GM19463 (cell line): ENCODE measurements at regions not wholly inside any gene's neighbourhood (a gene's known extent, or its start where the extent isn't known, plus 50 kb on each side); places are given as distances from the start of the nearest gene placed in this dataset.

Experiments used
- ATAC-seq: cut with Tn5 transposase; IDR thresholded peaks from one replicate; pipeline ENCODE4 v1.9.1; 2021; ENCODE audit warnings: mild to moderate bottlenecking, moderate library complexity; ENCODE audit not compliant: unreplicated experiment

GRCh38 chr11:129324533-129325175, 51.0 kb upstream of the BARX2 start:
- ATAC-seq, result no peak

GRCh38 chr11:129323896-129324502, 51.6 kb upstream of the BARX2 start:
- no peak for ATAC-seq

- no peak for ATAC-seq
Measured at GRCh38 chr11:129322941-129323340, 52.7 kb upstream of the BARX2 start.

- ATAC-seq, result no peak
Measured at GRCh38 chr11:129321076-129321475, 54.6 kb upstream of the BARX2 start.

DNA sequence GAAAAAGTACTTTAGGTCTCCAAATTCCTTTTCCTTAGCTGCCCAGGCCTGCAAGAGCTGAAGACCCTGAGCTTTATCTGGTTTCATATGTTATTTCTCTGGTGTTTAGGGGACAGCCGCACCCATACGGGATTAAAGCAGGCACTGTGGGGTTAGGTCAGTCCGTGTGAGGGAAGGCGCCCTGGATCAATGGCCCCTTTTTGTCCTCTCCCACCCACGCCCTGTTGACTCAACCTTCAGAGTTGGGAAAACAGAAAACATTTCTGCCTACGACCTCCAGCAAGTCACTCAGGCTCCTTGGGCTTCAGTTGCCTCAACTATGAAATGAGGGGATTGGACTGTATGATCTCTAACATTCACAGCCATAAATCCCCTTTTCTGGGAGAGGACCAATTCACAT, 55.2 kb upstream of the BARX2 start:
- ATAC-seq, result no peak

DNA sequence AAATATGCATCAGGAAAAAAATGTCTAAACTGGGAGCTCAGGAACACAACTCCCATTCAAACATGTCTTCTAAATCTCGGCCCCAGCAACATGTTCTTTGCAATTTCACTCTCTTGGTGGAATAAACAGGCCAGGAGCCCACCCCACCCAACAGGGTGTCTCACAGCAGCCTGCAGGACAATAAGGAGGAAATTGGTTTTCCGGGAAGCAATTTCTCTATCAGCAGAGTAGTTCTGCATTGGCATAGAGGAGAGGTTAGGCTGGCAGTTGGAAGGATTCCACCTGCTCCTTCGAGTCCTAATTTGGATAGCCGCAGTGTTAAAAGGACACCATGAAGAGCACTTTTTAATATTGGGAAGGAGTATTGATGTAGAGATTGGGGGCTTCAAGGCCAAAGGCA, 55.9 kb upstream of the BARX2 start:
- ATAC-seq, result no peak

DNA sequence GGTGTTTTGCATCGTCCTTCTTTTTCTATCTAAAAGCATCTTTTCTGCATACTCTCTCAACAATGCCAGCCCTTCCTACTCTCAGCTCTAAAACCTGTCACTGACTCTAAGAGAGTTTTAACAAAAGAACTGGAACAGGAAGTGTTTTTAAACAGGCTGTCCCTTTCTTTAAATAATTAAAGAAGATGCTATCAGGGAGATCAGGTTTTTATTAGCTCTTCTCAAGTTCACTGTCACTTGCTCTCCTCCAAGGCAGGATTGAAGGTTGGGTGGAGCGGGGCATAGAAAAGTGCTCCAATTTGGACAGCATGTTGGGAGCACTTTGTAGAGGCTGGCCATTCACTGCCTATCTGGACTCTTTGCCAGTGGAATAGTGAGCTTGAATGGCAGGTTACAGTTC, 56.4 kb upstream of the BARX2 start:
- ATAC-seq, result no peak

GRCh38 chr11:129317571-129317970, 58.1 kb upstream of the BARX2 start:
- ATAC-seq, result no peak

DNA sequence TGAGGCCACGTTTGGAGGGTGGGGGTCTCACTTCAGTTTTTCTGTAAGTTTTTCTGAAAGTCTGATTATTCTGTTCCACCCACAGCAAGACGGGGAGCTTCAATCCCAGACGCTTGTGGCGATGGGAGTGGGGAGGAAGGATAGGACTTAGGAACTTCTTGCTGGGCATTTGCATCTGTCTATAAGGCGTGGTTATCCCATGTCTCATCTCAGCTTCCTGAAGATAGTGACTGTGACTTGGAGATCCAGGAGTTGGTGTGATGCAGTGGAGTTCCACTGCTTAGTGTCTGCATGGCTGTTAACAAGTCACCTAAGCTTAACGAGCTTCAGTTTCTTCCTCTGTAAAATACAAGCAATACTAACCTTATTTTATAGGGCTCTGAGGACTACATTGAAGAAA, 58.9 kb upstream of the BARX2 start:
- no peak for ATAC-seq

GRCh38 chr11:129315781-129316579, 59.7 kb upstream of the BARX2 start:
- no peak for ATAC-seq

GRCh38 chr11:129314371-129314770, 61.3 kb upstream of the BARX2 start:
- no peak for ATAC-seq

GRCh38 chr11:129313541-129314297, 61.9 kb upstream of the BARX2 start:
- no peak for ATAC-seq

- no peak for ATAC-seq
Measured at GRCh38 chr11:129312730-129313503, 62.7 kb upstream of the BARX2 start.

DNA sequence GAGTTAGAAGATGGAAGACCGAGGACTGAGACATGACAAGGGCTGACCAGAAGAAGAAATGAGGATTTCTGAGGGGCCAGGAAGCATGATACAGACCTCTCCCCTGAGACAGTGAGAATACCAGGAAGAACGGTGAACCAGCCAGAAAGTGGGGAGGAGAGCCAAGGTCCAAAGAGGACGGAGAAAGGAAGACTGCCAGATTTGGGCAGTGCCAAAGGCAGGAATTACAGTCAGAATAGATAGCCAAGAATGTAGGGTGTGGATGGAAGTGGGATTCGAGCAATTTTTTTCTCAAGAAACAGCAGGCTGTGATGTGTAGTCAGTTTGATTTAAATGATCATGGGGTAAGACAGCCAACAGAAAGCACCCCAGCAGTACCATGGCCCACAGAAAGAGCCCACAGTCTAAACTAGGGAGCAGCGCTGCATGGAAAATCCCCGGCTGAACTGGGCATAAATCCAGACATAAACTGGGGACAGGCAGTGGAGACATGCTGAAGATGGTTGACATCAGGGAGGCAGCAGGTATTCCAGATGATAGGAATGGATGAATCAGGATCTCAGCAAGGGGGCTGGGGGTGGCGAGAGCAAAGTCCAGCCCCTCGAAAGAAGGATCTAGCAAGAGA, 67.3 kb upstream of the BARX2 start:
- no peak for ATAC-seq

DNA sequence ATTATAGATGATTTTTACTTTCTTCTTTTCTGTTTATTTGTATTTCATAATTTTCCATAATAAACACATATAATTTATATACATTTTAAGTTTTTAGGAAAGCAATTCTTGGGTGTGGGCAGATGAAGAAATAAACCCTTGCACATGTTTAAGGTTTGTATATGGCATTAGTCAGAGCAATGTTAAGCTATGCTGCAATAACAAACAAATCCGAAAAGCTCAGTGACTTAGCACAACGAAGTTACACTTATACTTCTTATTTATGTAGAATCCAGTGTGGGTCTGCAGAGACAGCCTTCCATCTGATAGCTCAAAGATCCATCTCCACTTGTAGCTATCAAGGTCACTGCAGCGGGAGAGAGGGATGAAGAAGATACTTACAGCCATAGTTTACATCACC, 68.5 kb upstream of the BARX2 start:
- ATAC-seq, result no peak

GRCh38 chr11:129302386-129303101, 73.1 kb upstream of the BARX2 start:
- ATAC-seq, result no peak

DNA sequence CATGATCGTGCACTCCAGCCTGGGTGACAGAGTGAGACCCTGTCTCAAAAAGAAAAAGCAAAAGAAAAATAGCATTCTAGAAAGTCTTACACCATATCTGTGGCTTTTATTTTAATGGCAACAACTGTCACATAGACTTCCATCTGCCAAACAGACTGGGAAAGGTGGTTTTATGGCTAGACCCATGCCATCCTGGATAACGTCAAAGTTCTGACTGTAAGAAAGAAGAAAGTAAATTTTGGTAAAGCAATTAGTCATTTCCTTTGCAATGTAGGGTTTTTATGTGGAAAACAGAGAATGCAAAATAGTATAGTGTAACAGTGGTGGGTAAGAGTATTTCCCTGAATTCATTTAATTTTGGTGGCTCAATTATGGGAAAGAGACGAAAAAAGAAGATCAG, 75.5 kb upstream of the BARX2 start:
- ATAC-seq, result no peak

DNA sequence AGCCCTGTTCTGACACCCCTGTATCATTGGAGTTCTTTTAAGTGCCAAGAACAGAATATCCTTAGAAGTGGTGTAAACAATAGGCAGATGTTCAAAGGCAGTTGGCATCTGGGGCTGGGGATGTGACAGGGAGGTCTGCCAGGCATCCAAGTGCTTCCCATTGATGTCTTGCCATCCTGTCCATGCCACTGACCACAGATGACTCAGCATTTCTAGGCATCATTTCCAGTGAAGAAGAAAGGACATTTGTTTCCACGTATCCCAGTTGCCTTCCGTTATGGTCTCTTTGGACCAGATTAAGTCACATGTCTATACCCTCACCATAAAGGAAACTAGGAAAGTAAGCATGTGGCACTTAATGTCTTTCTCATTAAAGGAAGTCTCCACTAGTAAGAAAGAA, 76.7 kb upstream of the BARX2 start:
- no peak for ATAC-seq

GRCh38 chr11:129295746-129296145, 79.9 kb upstream of the BARX2 start:
- ATAC-seq, result no peak

DNA sequence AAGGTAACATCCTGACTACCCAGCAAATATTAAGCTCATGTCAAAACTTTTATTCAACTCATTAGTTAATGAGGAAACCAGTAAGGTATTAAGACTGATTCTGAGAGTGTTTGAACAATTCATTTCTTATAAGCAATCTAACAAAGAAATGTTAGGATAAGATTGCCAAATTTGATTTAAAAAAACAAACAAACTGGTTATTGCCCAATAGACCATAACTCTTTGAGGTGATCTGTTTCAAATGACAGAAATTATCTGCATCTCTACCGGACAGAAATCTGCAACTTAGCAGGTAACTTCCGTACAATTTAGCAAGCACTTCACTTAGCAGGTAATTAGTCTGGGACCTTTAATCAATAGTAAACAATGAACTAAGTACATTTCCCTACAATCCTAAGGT, 82.9 kb upstream of the BARX2 start:
- ATAC-seq, result no peak
